Upper lobe of left lung (tissue), 4 donors: ENCODE measurements at regions not wholly inside any gene's neighbourhood (a gene's known extent, or its start where the extent isn't known, plus 50 kb on each side); places are given as distances from the start of the nearest gene placed in this dataset.

ENCODE experiments used
- POLR2A ChIP-seq, 4 donors: fragments of 450-650 bp; IDR thresholded peaks; one replicate each; pipeline ENCODE4 v1.5.1; 2016 to 2017; ENCODE audit warnings: antibody characterized with exemption in 4 of 4, mild to moderate bottlenecking in 2 of 4
- POLR2AphosphoS5 ChIP-seq, 2 donors: sonication (generic); formaldehyde crosslinking; IDR thresholded peaks; one replicate each; pipeline ENCODE4 v1.5.1; 2017; ENCODE audit warnings: antibody characterized with exemption in 2 of 2

GRCh38 chr3:622314-622713 is 425.8 kb downstream of the CHL1 start:
- TF ChIP-seq POLR2AphosphoS5 (IDR thresholded peaks at IDR 0.05) = no peak
- TF ChIP-seq POLR2A (IDR thresholded peaks at IDR 0.05) = no peak
